Activated CD4-positive, CD25-positive, alpha-beta regulatory T cell treated with anti-CD3 and anti-CD28 coated beads, Interleukin-2, amount 50 U/mL, for 24 hours (primary cell): ENCODE measurements at regions not wholly inside any gene's neighbourhood (a gene's known extent, or its start where the extent isn't known, plus 50 kb on each side); places are given as distances from the start of the nearest gene placed in this dataset.
A peak's percentile ranks its signal among the peaks of the same experiment; 100 is the strongest.
"Not testable (repeated sequence)": the region's sequence is repeated elsewhere in the genome, so short reads cannot be mapped to it uniquely, and the experiment has no call there.

Experiments used
- ATAC-seq, 2 donors: fragments of 150-1000 bp; cut with Tn5 transposase; one replicate each; pipeline ENCODE4 v1.10.0; 2021; ENCODE audit warnings: mild to moderate bottlenecking in 1 of 2, moderate library complexity in 1 of 2

DNA sequence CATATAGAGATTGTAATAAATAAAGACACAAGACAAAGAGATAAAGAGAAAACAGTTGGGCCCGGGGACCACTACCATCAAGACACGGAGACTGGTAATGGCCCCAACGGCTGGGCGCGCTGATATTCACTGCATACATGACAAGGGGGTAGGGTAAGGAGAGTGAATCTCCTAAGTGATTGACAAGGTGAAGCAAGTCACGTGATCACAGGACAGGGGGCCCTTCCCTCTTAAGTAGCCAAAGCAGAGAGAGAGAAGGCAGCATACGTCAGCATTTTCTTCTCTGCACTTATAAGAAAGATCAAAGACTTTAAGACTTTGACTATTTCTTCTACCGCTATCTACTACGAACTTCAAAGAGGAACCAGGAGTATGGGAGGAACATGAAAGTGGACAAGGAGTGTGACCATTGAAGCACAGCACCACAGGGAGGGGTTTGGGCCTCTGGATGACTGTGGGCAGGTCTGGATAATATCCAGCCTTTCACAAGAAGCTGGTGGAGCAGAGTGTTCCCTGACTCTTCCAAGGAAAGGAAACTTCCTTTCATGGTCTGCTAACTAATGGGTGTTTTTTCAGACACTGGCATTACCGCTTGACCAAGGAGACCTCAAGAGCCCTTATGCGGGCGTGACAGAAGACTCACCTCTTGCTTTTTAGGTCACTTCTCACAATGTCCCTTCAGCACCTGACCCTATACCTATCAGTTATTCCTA lies 75.6 kb downstream of the MRPL39 start:
- not testable (repeated sequence) for ATAC-seq

DNA sequence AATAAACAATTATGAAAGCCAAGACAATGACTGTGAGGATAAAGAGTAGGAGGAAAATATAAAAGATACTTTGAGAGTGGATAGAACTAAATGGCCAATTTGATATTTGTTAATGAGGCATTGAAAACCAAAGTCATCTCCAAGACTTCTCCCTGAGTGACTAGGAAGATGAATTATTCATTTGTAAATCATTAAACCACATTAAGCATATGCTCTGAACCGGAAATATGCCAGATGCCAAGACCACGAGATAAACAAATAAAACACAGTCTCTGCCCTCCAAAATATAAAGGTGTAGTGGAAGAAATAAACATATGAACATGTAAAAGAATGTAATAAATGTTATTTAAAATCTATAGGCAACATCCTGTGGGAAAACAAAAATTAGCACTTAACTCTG lies 78.8 kb downstream of the MRPL39 start:
- ATAC-seq: no peak

DNA sequence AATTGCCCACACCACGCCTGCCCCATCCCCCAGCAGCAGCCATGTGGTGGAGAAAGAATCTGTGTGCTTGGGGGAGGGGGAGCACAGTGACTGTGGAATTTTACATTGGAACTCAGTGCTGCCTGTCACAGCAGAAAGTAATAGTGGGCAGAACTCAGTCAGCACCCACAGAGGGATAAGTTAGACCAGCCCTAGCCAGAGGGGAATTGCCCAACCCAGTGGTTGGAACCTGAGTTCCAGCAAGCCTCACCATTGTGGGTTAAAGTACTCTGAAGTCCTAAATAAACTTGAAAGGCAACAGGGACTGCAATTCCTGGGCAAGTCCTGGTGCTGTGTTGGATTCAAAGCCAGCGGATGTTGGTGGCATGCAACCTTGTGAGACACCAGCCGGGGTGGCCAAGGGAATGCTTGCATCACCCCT lies 88.8 kb downstream of the MRPL39 start:
- no peak for ATAC-seq

DNA sequence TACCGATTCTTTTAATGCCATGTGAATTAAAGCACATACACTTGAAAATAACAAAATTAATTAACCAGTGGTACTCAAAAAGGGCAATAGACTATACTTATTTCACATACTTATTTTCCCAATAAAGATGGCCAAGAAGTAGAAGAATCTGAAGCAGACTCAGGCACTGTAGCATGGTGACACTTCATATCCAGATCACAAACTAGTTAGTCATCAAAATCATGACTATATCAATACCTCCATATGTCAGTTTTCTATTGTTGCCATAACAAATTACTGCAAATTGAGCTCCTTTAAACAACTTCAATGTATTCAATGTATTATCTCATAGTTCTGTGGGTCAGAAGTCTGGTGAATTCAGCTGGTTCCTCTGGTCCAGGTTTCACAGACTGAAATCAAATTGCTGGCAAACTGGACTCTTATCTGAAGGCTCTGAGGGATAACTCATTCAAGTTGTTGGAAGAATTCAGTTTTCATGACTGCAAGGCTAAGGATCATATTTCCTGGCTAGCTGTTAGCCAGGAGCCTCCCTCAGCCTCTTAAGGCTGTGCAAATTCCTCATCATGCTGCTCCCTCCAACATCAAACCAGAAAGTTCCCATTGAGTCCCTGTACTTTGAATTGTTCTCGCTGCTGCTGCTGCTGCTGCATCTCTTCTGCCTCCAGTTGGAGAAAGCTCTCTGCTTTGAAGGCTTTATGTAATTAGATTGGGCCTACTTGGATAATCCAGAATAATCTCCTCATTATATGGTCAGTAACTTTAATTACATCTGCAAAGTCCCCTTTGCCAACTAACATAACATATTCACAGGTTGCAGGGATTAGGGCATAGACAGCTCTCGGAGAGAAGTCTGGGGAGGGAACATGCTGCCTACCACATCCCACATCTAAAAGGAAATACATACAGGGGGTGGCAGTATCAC lies 91.5 kb downstream of the MRPL39 start:
- ATAC-seq: peak; percentile 64 to 70

DNA sequence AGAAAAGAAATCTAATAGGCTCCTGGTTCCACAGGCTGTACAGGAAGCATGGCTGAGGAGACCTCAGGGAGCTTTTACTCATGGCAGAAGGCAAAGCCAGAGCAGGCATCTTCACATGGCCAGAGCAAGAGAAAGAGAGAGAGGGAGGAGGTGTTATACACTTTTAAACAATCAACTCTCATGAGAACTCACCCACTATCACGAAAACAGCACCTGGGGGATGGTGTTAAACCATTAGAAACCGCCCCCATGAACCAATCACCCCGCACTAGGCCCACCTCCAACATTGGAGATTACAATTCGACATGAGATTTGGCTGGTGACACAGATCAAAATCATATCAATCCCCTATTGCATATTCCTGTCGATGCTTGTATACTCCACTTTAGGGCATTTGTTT lies 93.5 kb downstream of the MRPL39 start:
- no peak for ATAC-seq

DNA sequence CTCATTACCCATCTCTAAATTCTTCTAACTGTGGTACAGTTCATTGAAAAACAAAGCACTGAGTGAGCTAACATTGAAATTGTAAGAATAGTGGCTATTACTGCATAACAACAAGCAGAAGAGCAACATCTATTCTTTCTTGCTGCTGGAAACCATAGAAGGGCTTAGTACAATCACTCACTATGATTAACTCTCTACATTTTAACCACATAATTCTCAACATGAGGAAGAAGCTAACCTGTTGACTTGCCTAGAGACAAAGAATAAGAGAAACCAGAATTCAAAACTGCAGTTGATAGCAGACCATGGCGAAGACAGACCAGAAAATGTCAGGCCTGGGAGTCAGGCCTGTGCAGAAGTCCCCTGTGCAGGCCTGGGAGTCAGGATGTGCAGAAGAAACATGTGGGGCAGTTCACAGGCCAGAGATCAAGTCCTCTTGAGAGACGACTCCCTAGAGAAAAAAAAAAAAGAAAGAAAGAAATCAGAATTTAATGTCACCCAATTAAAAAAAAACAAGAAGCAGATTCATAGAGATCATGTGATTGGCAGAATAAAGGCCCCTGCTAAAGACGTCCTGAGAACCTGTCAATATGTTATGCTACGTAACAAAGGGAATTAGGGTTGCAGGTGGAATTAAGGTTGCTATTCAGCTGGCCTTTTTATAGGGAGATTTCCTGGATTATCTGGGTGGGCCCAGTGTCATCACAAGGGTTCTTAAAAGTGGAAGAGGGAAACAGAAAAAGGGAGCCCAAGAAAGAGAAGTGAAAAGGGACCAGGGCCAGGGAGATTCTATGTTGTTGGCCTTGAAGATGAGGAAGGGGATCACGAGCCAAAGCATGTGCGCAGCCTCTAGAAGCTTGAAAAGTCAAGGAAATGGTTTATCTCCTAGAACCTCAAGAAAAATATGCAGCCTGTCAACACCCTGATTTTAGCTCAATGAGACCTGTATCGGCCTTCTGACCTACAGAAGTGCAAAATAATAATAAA lies 94.9 kb downstream of the MRPL39 start:
- peak; percentile 50 to 55 for ATAC-seq

DNA sequence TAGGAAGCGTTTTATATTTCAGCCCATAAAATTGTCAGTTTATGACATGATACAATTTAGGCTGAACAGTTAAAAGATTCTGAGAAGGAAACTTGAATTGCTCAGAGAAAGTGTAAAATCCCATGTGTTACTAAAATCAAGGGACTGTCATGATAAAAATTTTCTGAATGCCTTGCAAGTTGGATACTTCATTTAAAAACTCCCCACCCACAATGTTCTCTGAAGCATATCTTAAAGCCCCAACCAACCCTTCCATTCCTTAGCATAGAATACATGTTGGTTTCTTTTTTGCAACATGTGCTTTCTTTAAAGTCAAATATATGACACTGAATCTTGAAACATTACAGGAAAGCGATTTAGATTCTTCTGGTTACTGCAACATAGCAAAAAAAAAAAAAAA lies 97.4 kb downstream of the MRPL39 start:
- ATAC-seq: peak; percentile 82 to 85

DNA sequence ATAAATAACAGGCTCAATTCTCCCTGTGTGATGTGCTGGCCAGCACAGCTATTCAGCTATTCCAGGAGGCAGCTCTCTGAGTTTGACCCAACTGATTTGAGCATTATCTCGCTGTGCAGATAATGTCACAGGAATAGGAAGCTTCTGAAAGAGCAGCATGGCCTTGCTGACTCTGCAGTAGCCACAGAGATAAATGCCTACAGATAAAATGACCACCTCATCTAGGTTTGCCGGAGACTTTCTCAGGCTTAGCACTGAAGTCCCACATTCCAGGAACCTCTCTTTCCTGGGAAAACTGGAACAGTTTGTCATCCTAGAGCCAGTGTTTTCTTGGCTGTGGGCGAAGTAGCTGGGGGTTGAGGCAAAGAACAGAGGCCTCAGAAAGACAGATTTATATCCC lies 98.9 kb downstream of the MRPL39 start:
- ATAC-seq: no peak

DNA sequence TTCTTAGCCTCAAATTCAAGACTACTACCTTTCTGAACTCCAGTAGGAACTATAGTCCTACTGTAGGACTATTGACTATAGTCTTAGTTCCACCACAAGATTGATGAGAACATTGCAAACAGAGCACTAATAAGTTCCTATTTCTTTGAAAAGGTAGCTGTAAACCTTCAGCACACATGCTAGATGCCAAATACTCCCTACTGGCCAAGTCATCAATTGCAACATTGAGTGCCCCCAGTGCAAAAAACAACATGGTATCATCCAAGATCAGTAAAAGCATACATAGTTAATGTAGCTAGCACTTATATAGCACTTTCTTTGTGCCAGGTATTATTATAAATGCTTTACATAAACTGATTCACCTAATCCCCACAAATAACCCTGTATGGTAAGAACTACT lies 99.8 kb downstream of the MRPL39 start:
- ATAC-seq: no peak

DNA sequence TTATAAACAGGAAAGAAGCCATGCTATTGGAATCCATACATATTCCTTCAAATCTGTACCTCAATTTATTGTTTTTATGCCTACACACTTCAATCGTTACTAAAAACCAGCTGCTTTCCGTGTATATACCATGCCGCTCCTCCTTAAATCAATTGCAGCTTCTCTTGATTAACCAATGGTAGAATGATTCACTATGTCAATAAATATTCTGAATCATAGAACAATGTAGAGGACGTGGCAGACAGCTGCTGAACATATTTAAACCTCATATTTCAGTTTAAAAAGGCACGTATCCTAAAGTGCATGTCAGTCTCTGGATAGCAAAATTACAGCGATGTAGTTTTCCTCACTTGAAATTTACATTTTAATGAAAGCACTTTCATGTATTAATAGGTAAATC lies 100.4 kb downstream of the MRPL39 start:
- no peak for ATAC-seq

DNA sequence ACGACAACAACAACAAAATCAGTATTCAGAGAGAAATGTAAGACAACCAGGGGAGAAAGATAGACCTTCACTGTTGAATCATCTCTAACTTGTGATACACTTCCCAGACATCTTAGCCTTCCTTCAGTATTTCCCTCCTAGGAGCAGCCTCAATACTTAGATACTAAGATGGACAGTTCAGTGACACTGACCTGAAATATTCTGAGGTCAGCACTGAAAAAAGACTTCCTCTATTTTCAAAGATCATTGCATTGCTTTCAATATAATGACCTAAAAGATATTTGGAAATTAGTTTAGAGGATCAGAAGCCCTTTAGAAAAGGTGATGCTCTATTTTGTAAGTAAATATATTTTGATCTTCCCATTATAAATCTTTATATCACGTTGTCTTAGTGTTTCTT lies 101.0 kb downstream of the MRPL39 start:
- ATAC-seq: no peak

DNA sequence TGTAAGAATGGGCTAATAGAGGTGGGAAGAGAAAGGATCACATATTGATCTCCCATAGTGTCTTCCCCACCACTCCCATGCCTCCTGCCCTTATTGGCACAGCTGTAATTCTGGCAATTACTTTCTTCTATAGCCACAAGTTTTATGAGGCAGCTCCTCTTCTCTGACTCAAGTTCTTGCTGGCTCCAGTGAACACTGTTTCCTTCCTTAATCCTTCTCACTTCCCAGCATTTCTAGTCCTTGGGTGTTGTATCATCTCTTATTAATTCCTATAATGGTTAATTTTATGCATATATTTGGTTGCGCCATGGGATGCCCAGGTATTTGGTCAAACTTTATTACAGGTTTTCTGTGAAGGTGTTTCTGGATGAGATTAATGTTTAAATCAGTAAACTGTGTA lies 103.3 kb downstream of the MRPL39 start:
- no peak for ATAC-seq

DNA sequence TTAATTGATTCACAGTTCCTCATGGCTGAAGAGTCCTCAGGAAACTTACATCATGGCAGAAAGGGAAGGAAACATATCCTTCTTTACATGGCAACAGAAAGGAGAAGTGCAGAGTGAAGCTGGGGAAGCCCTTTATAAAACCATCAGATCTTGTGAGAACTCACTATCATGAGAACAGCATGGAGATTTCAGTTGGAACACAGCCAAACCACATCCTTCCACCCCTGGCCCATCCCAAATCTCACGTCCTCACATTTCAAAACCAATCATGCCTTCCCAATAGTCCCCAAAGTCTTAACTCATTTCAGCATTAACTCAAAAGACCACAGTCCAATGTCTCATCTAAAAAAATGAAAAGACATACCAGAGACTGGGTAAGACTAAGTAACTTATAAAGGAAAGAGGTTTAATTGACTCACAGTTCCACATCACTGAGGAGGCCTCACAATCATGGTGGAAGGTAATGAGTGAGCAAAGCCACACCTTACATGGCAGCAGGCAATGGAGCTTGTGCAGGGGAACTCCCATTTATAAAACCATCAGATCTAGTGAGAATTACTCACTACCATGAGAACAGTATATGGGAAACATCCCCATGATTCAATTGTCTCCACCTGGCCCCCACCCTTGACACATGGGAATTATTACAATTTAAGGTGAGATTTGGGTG lies 105.2 kb downstream of the MRPL39 start:
- ATAC-seq: peak; percentile 94 to 97

DNA sequence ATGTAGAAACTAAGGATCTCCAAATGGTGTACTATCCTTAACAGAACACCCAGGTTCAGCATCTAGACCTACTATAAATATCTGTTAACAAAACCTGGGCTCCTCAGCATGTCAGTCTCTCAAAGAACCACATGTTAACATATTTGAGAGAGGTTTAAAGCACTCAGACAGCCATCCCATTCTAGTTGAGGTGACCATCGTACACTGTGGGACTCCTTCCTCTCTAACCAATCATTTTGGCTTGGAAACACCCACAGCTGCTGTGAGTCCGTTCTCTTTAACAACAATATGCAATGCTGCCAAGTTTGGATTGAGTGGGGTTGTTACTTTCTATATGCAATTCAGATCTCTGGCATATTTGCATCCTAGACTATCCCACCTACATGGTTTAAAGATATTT lies 105.8 kb downstream of the MRPL39 start:
- no peak for ATAC-seq

DNA sequence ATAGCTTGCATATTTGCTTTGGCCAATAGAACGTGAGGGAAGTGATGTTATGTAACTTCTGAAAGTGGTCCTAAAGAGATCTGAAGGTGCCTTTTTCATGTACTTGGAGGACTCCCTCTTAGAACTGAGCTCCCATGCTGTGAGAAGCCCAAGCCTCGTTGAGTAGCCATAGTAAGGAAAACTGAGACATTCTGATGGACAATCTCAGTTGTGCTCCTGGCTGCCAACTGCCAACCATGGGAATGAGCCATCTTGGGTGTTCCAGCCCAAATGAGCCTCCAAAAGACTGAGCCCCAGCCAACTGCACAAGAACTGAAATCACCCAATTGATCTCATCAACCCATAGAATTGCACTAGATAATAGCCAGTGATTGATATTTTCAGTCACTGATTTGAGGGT lies 106.7 kb downstream of the MRPL39 start:
- no peak for ATAC-seq

DNA sequence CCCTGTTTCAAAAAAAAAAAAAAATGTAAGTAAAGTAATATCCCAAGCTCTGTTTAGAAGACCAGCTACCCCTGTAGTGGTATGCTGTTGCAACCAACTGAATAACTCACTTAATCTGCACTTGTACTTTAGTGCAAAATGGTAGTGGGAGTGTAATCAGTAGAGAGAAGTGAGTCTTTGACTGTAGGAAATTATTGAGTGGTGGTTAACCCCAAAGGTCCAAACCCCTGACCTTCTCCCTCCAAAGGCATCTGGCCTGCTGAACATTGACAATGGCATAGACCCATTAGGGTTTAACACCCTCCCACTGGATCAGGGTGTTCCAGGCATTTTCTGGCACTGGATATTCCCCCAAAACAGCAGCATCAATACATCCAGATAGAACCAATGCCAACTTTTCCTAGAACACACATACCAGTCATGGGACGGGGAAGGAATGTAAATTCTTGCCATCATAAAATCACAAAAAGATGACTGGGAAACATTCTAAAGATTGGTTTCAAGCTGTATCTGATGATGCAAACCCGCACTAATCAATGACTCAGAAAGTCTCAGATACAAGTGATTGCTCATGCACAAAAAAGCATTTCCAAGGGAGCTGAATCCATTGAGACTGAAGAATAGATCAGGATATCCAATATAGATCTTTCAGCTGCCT lies 110.3 kb downstream of the MRPL39 start:
- no peak for ATAC-seq

DNA sequence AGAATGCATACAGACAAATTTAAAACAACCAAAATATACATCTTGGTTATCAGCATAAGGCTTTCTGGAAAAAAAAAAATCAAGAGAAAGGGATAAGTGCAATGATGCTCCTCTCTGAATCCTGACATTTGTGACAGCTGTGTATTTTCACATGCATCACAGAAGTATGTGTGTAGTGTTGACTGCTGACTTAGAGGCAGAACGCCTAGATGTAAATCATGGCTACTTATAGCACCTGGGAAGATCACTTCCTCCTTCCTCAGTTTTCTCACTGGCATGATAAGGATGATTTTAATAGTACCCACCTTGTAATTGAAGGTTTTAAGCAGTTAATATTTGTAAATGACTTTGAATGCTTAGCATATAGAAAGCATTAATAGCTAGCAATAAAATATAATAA lies 112.5 kb downstream of the MRPL39 start:
- ATAC-seq: no peak

DNA sequence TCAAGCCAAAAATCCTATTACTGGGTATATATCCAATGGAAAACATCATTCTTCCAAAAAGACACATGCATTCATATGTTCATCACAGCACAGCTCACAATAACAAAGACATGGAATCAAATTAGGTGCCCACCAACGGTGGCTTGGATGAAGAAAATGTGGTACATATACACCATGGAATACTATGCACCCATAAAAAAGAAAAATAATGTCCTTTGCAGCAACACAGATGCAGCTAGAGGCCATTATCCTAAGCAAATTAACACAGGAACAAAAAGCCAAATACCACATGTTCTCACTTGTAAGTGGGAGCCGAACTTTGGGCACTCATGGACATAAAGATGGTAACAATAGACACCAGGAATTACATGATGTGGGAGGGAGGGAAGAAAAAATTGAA lies 113.6 kb downstream of the MRPL39 start:
- ATAC-seq: no peak

DNA sequence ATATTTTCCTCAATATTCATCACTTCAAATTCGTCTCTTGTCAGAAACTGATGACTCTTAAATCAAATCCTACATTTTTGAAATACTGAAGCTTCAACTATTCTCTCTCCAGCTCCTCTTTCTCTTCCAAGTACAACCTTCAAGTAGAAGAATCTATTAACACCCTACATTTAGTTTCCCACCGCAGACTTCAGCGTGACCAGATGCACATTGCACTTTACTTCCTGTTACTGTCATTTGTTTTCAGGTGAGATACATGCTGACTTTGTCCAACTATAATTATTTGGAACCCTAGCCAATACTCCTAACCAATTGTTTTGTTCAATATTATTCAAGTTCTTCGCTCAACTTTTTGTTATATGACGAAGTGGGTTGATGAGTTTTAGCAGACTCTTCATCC lies 116.0 kb downstream of the MRPL39 start:
- no peak for ATAC-seq

DNA sequence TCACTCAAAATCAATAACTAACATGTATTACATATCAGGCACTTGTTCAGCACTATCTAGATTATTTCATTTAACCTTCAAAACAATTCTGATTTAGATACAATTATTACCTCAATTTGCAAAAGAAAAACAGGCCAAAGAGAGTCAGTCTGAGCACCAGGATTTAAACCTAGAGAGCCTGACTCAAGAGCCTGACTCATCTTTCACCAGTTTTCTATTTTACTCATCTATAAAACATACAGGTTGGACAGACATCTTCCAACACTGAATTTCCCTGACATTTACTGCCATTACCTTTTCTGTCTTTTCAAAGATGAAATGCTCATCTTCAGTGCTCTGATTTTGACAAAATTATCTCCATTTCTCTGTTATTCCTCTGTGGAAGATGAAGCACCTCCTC lies 116.5 kb downstream of the MRPL39 start:
- ATAC-seq: peak; percentile 68 to 75

DNA sequence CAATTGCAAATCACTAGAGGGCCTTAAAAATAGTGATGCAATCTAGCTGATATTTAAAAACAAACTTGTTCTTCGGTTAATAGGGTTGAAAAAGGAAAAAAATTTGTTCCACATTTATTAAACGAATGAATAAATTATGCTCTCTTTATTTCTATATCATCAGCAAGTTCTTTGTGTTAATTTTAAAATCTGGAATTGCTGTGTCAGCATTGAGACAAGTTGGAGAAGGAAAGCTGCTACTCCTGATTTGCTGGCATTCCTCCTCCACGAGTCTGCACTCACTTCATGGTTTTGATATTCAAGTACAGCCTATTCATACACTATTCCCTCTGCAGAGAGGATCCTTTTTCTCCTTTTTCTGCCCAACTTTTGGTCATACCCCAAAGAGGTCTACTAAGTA lies 117.6 kb downstream of the MRPL39 start:
- ATAC-seq: no peak
